Neuronal stem cell (in vitro differentiated cells): ENCODE measurements at regions not wholly inside any gene's neighbourhood (a gene's known extent, or its start where the extent isn't known, plus 50 kb on each side); places are given as distances from the start of the nearest gene placed in this dataset.

ENCODE experiments used
- DNase-seq: peaks from one replicate; pipeline ENCODE4 v3.0.0-alpha.2; 2013; ENCODE audit warnings: low spot score
- H2AFZ ChIP-seq: one replicate; pipeline ENCODE4 v1.6.1; 2013; ENCODE audit warnings: mild to moderate bottlenecking, low read length, inconsistent platforms
- H2AK5ac ChIP-seq: 2 replicates; pipeline ENCODE4 v1.6.1; 2013; ENCODE audit warnings: low read depth, mild to moderate bottlenecking, inconsistent platforms, low read length, moderate library complexity, mixed read lengths
- H2BK120ac ChIP-seq: 2 replicates; pipeline ENCODE4 v1.6.1; 2013; ENCODE audit warnings: low read depth, mild to moderate bottlenecking, inconsistent platforms, low read length, moderate library complexity, mixed read lengths
- H2BK12ac ChIP-seq: one replicate; pipeline ENCODE4 v1.6.1; 2013; ENCODE audit warnings: low read length, inconsistent platforms
- H2BK15ac ChIP-seq: 2 replicates; pipeline ENCODE4 v1.6.1; 2013; ENCODE audit warnings: mild to moderate bottlenecking, low read length, inconsistent platforms, mixed read lengths
- H2BK5ac ChIP-seq: one replicate; pipeline ENCODE4 v1.6.1; 2013; ENCODE audit warnings: inconsistent platforms, mild to moderate bottlenecking, low read length, moderate library complexity
- H3K14ac ChIP-seq: one replicate; pipeline ENCODE4 v1.6.1; 2013; ENCODE audit warnings: low read length, inconsistent platforms
- H3K18ac ChIP-seq: 2 replicates; pipeline ENCODE4 v1.6.1; 2013; ENCODE audit warnings: low read length, inconsistent platforms
- H3K23ac ChIP-seq: 2 replicates; pipeline ENCODE4 v1.6.1; 2013; ENCODE audit warnings: low read depth, mild to moderate bottlenecking, mixed read lengths, low read length, inconsistent platforms; ENCODE audit not compliant: poor library complexity
- H3K27ac ChIP-seq: replicated peaks from 3 replicates; pipeline ENCODE4 v1.5.1; 2013; ENCODE audit warnings: low read length, inconsistent platforms
- H3K27me3 ChIP-seq, 3 experiments: 2 replicates each; pipeline ENCODE4 v1.6.1; 2013; ENCODE audit warnings: low read length in 3 of 3, mild to moderate bottlenecking in 2 of 3, inconsistent platforms in 1 of 3, low read depth in 1 of 3, mixed read lengths in 1 of 3, moderate library complexity in 1 of 3; ENCODE audit not compliant: control insufficient read depth in 3 of 3, insufficient read depth in 3 of 3
- H3K36me3 ChIP-seq, 2 donors: replicated peaks in 1 of 2; 2 replicates each; pipeline ENCODE4 v1.6.1; 2013; ENCODE audit warnings: low read length in 2 of 2; ENCODE audit not compliant: control insufficient read depth in 2 of 2, insufficient read depth in 2 of 2
- H3K4ac ChIP-seq: 2 replicates; pipeline ENCODE4 v1.6.1; 2013; ENCODE audit warnings: inconsistent platforms, mild to moderate bottlenecking, low read length, moderate library complexity
- H3K4me1 ChIP-seq, 2 donors: 1 replicate in 1 of 2; 2 replicates in 1 of 2; pipeline ENCODE4 v1.6.1; 2013; ENCODE audit warnings: low read length in 2 of 2, low read depth in 1 of 2; ENCODE audit not compliant: control insufficient read depth in 2 of 2, insufficient read depth in 1 of 2
- H3K4me2 ChIP-seq: one replicate; pipeline ENCODE4 v1.6.1; 2013; ENCODE audit warnings: mild to moderate bottlenecking, low read length, inconsistent platforms; ENCODE audit not compliant: insufficient read depth, poor library complexity, severe bottlenecking
- H3K4me3 ChIP-seq, 2 donors: 2 replicates each; pipeline ENCODE4 v1.5.1; 2013; ENCODE audit warnings: low read length in 2 of 2, mild to moderate bottlenecking in 2 of 2, inconsistent platforms in 1 of 2, moderate library complexity in 1 of 2
- H3K79me1 ChIP-seq: one replicate; pipeline ENCODE4 v1.6.1; 2013; ENCODE audit warnings: low read depth, mild to moderate bottlenecking, inconsistent platforms, low read length, moderate library complexity
- H3K9ac ChIP-seq: one replicate; pipeline ENCODE4 v1.6.1; 2013; ENCODE audit warnings: mild to moderate bottlenecking, low read depth, low read length, inconsistent platforms; ENCODE audit not compliant: poor library complexity
- H3K9me3 ChIP-seq, 2 donors: replicated peaks in 1 of 2; 2 replicates each; pipeline versions ENCODE3 to v1.6.1; 2013; ENCODE audit warnings: low read length in 2 of 2, mild to moderate bottlenecking in 2 of 2, inconsistent platforms in 1 of 2, low read depth in 1 of 2, mixed read lengths in 1 of 2, moderate library complexity in 1 of 2; ENCODE audit not compliant: control insufficient read depth in 2 of 2, insufficient read depth in 1 of 2
- H4K8ac ChIP-seq: one replicate; pipeline ENCODE4 v1.6.1; 2013; ENCODE audit warnings: low read depth, mild to moderate bottlenecking, inconsistent platforms, low read length, moderate library complexity
- H4K91ac ChIP-seq: one replicate; pipeline ENCODE4 v1.6.1; 2013; ENCODE audit warnings: low read length, low read depth, mild to moderate bottlenecking, inconsistent platforms; ENCODE audit not compliant: poor library complexity
- WGBS, 2 donors: extraction: QIAGEN DNeasy Blood & Tissue Kit; methylation state at CpG; one replicate each; pipeline ENCODE4 v1.1.7; 2013; ENCODE audit warnings: missing lambda C conversion rate in 2 of 2, mixed read lengths in 1 of 2; ENCODE audit not compliant: insufficient read length in 2 of 2, insufficient replicate concordance in 1 of 2; ENCODE audit errors: extremely low coverage in 2 of 2; 5-methylcytosine and 5-hydroxymethylcytosine counted together

DNA sequence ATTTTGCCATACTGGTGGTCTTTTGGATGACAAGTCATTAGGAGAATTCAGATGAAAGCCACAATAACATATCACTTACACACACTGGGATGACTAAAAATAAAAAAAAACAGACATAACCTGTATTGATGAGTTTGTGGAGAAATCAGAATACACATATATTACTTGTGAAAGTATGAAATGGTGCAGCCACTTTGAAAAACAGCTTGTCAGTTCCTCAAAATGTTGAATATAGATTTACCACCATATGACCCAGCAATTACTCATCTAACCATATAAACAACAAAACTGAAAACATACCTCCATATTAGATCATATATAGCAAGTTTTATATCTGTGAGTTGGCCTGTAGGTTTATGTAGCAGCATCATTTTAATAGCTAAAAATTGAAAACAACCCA lies 608.7 kb downstream of the TLL1 start:
- Histone ChIP-seq H3K79me1 (no peaks in the 10 kb centered on the region), H3K9ac (no peak overlapping the region), H4K91ac (no peak overlapping the region), H3K27ac (no peak overlapping the region), H3K23ac (no peak overlapping the region), H2BK12ac (no peak overlapping the region), H3K4me3 (no peak overlapping the region), H3K9me3 (no peaks in the 10 kb centered on the region), H3K4me1 (no peaks in the 10 kb centered on the region), H2BK5ac (no peak overlapping the region), H2BK15ac (no peak overlapping the region), H3K4me2 (no peak overlapping the region), H2AFZ (no peak overlapping the region), H3K18ac (no peak overlapping the region), H2BK120ac (no peak overlapping the region), H3K27me3 (no peaks in the 10 kb centered on the region), H3K36me3 (no peaks in the 10 kb centered on the region), H4K8ac (no peak overlapping the region), H3K14ac (no peak overlapping the region), H2AK5ac (no peak overlapping the region), H3K4ac (no peak overlapping the region)
- no peak for DNase-seq

GRCh38 chr4:166482758-166483157 lies 609.7 kb downstream of the TLL1 start:
- Histone ChIP-seq H2BK5ac (no peak overlapping the region), H2BK15ac (no peak overlapping the region), H3K4me2 (no peak overlapping the region), H3K4me3 (no peak overlapping the region), H4K8ac (no peak overlapping the region), H3K36me3 (no peaks in the 10 kb centered on the region), H3K9ac (no peak overlapping the region), H3K9me3 (no peaks in the 10 kb centered on the region), H2BK12ac (no peak overlapping the region), H3K27ac (no peak overlapping the region), H3K4ac (no peak overlapping the region), H3K14ac (no peak overlapping the region), H4K91ac (no peak overlapping the region), H2AK5ac (no peak overlapping the region), H2BK120ac (no peak overlapping the region), H3K79me1 (no peaks in the 10 kb centered on the region), H2AFZ (no peak overlapping the region), H3K23ac (no peak overlapping the region), H3K4me1 (no peaks in the 10 kb centered on the region), H3K18ac (no peak overlapping the region), H3K27me3 (no peaks in the 10 kb centered on the region)
- no CpG with 5 or more reads among the region's 1 CpG for WGBS, 2 donors
- DNase-seq: no peak

- Histone ChIP-seq H2BK15ac (no peak overlapping the region), H3K14ac (no peak overlapping the region), H4K91ac (no peak overlapping the region), H3K4me3 (no peak overlapping the region), H3K4me2 (no peak overlapping the region), H3K9me3 (no peaks in the 10 kb centered on the region), H3K79me1 (no peaks in the 10 kb centered on the region), H3K9ac (no peak overlapping the region), H3K18ac (no peak overlapping the region), H3K23ac (no peak overlapping the region), H2BK120ac (no peak overlapping the region), H3K27ac (no peak overlapping the region), H3K27me3 (no peaks in the 10 kb centered on the region), H3K4ac (no peak overlapping the region), H2AFZ (no peak overlapping the region), H2BK5ac (no peak overlapping the region), H3K4me1 (no peaks in the 10 kb centered on the region), H4K8ac (no peak overlapping the region), H2AK5ac (no peak overlapping the region), H2BK12ac (no peak overlapping the region), H3K36me3 (no peaks in the 10 kb centered on the region)
- DNase-seq: no peak
- no CpG with 5 or more reads among the region's 1 CpG for WGBS, 2 donors
These were observed 618.6 kb downstream of the TLL1 start for GRCh38 chr4:166491635-166492034.

GRCh38 chr4:166493924-166494345 lies 620.9 kb downstream of the TLL1 start:
- Histone ChIP-seq H2BK15ac (no peak overlapping the region), H3K4ac (no peak overlapping the region), H4K8ac (no peak overlapping the region), H3K4me1 (no peaks in the 10 kb centered on the region), H3K4me2 (no peak overlapping the region), H2BK5ac (no peak overlapping the region), H2BK12ac (no peak overlapping the region), H3K14ac (no peak overlapping the region), H3K27ac (no peak overlapping the region), H3K79me1 (no peaks in the 10 kb centered on the region), H3K27me3 (no peaks in the 10 kb centered on the region), H2AFZ (peak overlapping the region; percentile 33), H3K23ac (no peak overlapping the region), H2BK120ac (no peak overlapping the region), H4K91ac (no peak overlapping the region), H2AK5ac (no peak overlapping the region), H3K9me3 (no peaks in the 10 kb centered on the region), H3K4me3 (no peak overlapping the region), H3K18ac (no peak overlapping the region), H3K36me3 (no peaks in the 10 kb centered on the region), H3K9ac (no peak overlapping the region)
- no CpG with 5 or more reads among the region's 2 CpGs for WGBS, 2 donors
- DNase-seq: no peak
